ENCODE measurements at regions not wholly inside any gene's neighbourhood (a gene's known extent, or its start where the extent isn't known, plus 50 kb on each side); places are given as distances from the start of the nearest gene placed in this dataset.

- H3K9ac ChIP-seq (ENCODE audit: low read length), result no peak overlapping the region
- H3K36me3 ChIP-seq (ENCODE audit: insufficient read depth, low read length), result no peaks in the 10 kb centered on the region
- TF ChIP-seq EP300 (conservative IDR thresholded peaks at IDR 0.05; ENCODE audit: poor library complexity, severe bottlenecking) (no peak), TAF1 (IDR thresholded peaks at IDR 0.05; ENCODE audit: low read depth) (no peak), REST (IDR thresholded peaks at IDR 0.05; ENCODE audit: borderline replicate concordance) (no peak), POLR2AphosphoS5 (IDR thresholded peaks at IDR 0.05) (no peak)
- no peaks in the 10 kb centered on the region for H3K79me2 ChIP-seq (replicated peaks; ENCODE audit: insufficient read depth, low read length)
- no peak overlapping the region for H3K27ac ChIP-seq (ENCODE audit: low read length)
- no peak overlapping the region for H2AFZ ChIP-seq (ENCODE audit: low read depth, low read length)
- H3K27me3 ChIP-seq (ENCODE audit: insufficient read depth, low read depth, low read length), result no peaks in the 10 kb centered on the region
- no peaks in the 10 kb centered on the region for H3K9me3 ChIP-seq (ENCODE audit: low read length)
- H3K4me2 ChIP-seq (ENCODE audit: low read length), result no peak overlapping the region
- no peaks in the 10 kb centered on the region for H4K20me1 ChIP-seq (ENCODE audit: insufficient read depth)
- no peaks in the 10 kb centered on the region for H3F3A ChIP-seq (ENCODE audit: insufficient read depth, low read length, poor library complexity, severe bottlenecking)
- H3K4me3 ChIP-seq (ENCODE audit: low read length), result no peak overlapping the region
- H3K9me2 ChIP-seq (ENCODE audit: insufficient read depth, low read length), result no peaks in the 10 kb centered on the region
Observed at GRCh38 chr1:221063651-221064050, 184.4 kb downstream of the HLX start.

GRCh38 chr1:221066351-221067001 is 187.2 kb downstream of the HLX start:
- Histone ChIP-seq H4K20me1 (ENCODE audit: insufficient read depth) (no peaks in the 10 kb centered on the region), H3K79me2 (replicated peaks; ENCODE audit: insufficient read depth, low read length) (no peaks in the 10 kb centered on the region), H3K36me3 (ENCODE audit: insufficient read depth, low read length) (no peaks in the 10 kb centered on the region), H3K9me3 (ENCODE audit: low read length) (no peaks in the 10 kb centered on the region), H3K4me2 (ENCODE audit: low read length) (no peak overlapping the region), H3K27me3 (ENCODE audit: insufficient read depth, low read depth, low read length) (no peaks in the 10 kb centered on the region), H3K27ac (ENCODE audit: low read length) (no peak overlapping the region), H3F3A (ENCODE audit: insufficient read depth, low read length, poor library complexity, severe bottlenecking) (no peaks in the 10 kb centered on the region), H2AFZ (ENCODE audit: low read depth, low read length) (no peak overlapping the region), H3K4me3 (ENCODE audit: low read length) (no peak overlapping the region), H3K9me2 (ENCODE audit: insufficient read depth, low read length) (no peaks in the 10 kb centered on the region), H3K9ac (ENCODE audit: low read length) (no peak overlapping the region)
- TF ChIP-seq MXI1 (conservative IDR thresholded peaks at IDR 0.05; ENCODE audit: poor library complexity, severe bottlenecking) (no peak), CTCF (IDR thresholded peaks at IDR 0.05; ENCODE audit: poor library complexity, severe bottlenecking) (no peak), EZH2 (IDR thresholded peaks at IDR 0.05; ENCODE audit: borderline replicate concordance, insufficient read depth, low read length, poor library complexity, severe bottlenecking) (no peak), RAD21 (conservative IDR thresholded peaks at IDR 0.05) (no peak), SMC3 (conservative IDR thresholded peaks at IDR 0.05; ENCODE audit: poor library complexity) (no peak), TAF1 (IDR thresholded peaks at IDR 0.05; ENCODE audit: low read depth) (no peak), REST (IDR thresholded peaks at IDR 0.05; ENCODE audit: borderline replicate concordance) (no peak), EP300 (conservative IDR thresholded peaks at IDR 0.05; ENCODE audit: poor library complexity, severe bottlenecking) (no peak), POLR2AphosphoS5 (IDR thresholded peaks at IDR 0.05) (no peak)
